ENCODE measurements at regions not wholly inside any gene's neighbourhood (a gene's known extent, or its start where the extent isn't known, plus 50 kb on each side); places are given as distances from the start of the nearest gene placed in this dataset.

DNA sequence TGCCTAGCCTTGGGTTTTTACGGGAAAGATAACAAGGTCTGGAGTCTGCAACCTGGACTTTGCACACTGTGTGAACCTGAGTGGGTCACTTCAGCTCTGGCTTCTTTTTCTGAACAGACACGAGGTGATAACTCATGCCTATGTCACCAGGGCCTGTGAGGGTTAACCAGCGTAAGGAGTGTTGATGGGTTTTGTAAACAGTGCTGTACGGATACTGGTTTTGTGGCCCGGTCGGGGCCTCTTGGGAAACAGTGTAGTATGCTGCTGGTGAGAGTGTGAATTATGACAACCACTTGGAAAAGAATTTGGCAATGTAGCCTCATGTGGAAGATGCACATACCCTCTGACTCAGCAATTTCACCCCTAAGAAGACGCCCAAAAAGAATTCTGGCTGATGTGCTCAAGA lies 266.8 kb downstream of the MN1 start:
- no peak for DNase-seq (ENCODE audit: low read depth)

DNA sequence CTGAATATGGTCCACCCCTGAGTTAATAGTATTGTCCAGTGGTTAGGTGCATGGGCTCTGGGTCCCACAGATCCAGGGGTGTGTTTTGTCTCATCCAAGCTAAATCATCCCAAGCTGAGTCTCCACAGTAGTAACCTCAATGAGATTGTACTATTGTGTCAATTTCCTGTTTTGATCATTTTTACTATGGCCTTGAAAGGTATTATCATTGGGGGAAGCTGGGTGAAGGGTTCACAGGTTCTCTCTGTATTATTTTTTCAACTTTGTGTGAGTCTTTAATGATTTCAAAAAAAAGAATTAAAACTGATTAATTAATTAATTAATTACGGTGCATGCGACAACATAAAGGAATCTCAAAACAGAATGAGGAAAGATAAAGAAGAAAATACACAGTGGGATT lies 266.1 kb downstream of the MN1 start:
- DNase-seq (ENCODE audit: low read depth) = no peak

DNA sequence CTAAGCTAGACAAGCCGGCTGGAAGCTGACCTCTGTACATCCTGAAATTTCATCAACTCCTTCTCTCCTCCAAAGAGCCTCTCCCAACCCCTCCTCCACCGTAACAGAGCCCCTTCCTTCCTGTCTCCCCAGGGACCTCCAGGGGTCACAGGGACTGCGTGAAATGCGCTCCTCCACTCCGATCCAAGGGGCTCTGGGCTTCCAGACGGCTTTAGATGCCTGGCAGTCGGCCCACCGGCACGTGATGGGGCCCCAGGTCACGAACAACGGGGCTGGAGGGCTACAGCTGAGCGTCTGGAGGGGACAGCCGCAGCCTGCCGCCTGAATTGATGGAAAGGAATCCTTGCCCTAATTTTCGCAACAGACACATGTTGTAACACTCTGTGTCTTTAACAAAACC lies 264.1 kb downstream of the MN1 start:
- no peak for DNase-seq (ENCODE audit: low read depth)

DNA sequence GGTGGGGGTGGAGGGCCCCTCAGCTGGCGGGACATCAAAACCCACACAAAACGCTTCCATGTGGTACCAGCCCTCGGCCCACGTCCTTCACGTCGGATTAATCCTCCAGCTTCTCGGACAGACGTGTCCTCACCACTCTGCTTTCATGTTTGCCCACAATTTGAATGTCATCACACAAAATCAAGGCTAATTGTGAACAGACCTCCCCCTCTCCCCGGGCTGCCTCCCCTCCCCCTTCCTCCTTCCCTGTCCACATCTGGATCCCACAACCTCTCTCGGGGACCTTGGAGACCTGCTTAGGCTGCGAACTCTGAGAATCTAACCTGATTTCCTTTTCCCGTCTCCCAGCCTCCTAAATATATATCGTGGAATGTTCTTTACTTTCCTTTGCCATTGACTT lies 262.9 kb downstream of the MN1 start:
- DNase-seq (ENCODE audit: low read depth) = no peak

DNA sequence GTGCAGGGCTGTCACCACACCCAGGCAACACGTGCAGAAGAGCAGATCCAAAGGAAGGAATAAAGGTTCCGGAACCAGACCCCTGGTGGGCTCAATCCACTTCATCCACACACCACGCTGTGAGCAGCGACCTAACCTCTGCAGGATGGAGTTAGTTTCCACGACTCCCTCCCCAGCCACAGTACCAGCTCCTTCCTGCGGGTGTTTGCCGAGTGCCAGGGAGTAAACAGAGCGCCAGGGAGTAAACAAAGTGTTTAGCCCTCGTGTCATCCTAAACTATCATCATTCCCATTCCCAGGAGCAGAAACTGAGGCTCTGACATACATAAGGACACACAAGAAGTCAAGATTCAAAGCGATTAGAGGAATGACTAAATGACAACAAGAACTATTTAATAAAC lies 261.3 kb downstream of the MN1 start:
- DNase-seq (ENCODE audit: low read depth) = no peak

DNA sequence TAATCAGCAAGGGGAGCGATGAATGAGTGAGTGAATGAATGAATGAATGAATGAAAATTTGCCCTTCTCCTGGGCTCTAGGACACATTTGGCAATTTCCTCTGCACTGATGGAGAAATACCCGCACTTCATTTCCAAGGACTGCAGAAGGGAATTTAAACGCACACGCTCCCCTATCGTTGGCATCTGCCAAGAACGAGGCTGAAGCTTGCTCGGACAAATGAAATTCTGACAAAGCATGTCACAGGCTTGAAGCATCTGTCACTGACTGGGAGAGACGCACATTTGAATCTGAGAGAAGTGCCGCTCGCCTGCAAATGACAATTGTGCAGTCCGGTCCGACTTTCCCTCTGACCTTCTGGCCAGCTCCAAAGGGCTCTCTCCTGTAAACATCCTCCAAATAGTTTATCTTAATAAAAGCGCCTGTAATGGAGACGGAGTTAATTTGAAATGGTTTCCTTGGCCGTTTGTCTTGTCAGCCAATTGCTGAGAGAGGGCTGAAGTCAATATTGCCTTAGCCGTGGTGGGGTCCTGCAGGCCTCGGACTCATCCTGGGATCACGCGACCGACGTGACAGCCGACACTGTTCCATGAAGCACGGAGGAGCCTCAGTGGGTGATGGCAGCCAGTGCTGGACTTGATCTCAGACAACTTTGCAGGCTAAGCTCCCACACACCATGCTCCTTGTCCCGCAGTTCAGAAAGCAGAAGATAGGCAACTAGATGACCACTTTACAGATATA lies 260.7 kb downstream of the MN1 start:
- no peak for DNase-seq (ENCODE audit: low read depth)

DNA sequence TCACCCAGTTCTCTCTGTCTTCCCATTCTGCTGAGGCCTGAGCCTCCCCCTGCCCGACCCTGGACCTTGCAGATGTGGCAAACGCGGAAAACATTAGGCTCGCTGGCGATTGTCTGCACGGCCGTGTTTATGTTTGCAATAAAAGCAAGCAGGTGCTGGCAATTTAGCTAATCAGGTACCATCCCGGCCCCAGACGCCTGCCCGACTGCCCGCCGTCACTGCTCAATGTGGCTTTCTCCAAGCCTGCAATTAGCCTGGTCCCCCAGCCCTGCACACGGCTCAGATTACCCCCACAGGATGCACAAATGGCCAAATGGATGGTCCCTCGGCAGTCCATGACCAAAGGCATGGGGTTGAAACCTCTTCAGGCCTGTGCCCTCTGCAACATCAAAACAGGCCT lies 259.7 kb downstream of the MN1 start:
- no peak for DNase-seq (ENCODE audit: low read depth)

DNA sequence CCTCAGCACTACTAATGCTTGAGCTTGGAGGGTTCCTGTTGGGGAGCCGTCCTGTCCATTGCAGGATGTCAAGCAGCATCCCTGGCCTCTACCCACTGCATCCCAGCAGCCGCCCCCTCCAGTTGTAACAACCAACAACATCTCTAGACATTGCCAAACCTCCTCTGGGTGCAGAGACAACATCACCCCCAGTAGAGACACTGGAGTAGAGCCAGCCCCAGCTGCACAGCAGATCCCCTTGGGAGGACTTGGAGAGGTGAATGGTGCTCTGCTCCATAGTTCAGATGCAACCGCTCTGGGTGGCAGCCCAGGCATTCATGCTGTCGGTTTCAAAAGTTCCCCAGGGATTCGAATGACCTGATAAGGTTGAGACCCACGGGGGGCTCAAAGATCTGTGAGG lies 259.0 kb downstream of the MN1 start:
- no peak for DNase-seq (ENCODE audit: low read depth)

DNA sequence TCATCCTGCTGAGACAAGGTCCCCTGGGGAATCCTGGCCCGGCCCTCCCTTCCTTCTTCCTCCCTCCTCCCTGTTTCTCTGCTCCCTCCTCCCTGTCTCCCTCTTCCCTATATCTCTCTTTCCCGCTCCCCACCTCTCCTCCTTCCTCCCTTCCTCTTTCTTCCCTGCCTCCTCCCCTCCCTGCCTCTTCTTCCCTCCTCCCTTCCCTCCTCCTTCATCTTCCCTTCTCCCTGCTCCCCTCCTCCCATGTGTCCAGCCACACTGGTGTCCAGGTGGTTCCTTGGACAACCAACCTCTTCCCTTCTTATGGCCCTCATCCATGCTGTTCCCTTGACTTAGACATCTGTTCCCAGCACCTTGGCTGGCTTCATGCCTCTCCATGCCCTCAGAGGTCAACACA lies 258.1 kb downstream of the MN1 start:
- DNase-seq (ENCODE audit: low read depth) = no peak

DNA sequence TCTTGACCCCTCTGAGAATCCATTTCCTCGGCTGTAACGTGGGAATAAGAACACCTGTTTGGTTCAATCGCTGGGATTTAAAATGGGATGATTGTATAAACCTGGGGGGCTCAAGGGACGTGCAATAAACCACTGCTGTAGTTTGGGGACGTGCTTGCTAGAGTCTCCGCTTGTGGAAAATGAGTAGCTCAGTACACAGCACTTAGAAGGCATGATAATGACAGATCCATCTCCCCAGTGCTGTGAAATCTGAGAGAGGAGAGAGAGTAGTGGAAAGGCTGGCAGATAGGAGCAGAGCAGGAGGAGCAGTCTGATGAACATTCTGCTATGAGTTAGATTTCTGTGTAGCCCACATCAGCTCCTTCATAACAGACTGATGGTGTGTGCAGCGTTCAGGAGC lies 256.5 kb downstream of the MN1 start:
- no peak for DNase-seq (ENCODE audit: low read depth)

DNA sequence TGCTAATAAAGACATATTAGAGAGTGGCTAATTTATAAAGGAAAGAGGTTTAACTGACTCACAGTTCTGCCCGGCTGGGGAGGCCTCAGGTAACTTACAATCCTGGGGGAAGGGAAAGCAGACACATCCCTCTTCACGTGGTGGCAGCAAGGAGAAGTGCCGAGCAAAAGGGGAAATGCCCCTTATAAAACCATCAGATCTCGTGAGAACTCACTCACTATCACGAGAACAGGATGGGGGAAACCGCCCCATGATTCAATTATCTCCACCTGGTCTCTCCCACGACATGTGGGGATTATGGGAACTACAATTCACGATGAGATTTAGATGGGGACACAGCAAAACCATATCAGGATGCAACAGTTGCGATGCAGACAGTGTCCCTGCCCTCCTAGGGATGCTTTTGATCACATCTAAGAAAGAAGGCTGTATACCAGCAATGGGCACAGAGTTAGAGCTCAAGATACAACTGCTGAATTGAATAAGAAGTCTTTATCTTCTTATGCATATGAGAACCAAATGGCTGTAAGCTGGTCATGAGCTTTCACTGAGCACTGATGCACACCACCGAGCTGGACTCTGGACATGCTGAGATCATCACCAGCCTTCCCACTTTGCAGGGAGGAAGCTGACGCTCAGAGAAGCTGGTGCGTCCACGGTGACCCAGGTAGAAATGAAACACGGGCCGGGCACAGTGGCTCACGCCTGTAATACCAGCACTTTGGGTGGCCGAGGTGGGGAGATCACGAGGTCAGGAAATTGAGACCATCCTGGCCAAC lies 255.2 kb downstream of the MN1 start:
- no peak for DNase-seq (ENCODE audit: low read depth)

DNA sequence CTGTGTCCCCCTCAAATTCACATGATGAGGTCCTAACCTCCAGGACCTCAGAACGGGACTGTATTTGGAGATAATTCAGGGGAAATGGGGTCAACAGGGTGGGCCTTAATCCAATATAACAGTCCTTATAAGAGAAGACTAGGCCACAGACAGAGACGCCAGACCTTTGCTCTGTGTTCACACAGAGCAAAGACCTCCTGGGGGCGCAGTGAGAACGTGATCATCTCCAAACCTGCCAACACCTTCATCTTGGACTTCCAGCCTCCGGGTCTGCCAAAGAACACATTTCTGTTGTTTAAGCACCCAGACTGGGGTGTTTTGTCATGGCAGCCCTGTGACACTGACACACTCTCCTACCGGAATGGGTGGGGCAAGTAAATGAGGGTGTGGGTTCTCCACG lies 250.2 kb downstream of the MN1 start:
- DNase-seq (ENCODE audit: low read depth) = no peak

DNA sequence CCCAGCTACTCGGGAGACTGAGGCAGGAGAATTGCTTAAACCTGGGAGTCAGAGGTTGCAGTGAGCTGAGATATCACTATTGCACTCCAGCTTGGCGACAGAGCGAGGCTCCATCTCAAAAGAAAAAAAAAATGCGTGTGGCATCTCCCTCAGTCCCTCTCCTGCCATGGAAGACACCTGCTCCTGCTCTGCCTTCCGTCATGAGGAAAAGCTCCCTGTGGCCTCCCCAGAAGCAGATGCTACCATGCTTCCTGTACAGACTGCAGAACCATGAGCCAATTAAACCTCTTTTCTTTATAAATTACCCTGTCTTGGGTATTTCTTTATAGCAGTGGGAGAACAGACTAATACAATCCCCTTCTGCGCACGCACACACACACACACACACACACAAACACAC lies 249.4 kb downstream of the MN1 start:
- DNase-seq (ENCODE audit: low read depth) = no peak

DNA sequence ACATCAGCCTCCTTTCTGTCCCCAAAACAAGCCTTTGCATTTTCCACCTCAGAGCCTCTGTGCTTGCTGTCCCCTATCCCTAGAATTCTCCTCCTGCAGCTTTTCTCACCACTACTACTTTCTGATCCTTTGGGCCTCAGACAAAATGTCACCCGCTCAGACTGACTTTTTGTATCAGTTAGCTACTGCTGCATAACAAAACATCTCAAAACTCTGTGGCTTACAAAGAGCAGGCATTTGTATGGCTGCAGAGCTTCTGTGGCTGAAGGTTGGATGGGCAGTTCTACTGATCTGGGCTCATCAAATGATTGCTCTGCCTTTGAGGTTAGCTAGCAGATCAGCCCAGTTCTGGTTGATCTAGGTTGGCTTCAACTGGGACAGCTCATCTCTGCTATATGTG lies 248.7 kb downstream of the MN1 start:
- DNase-seq (ENCODE audit: low read depth) = no peak

DNA sequence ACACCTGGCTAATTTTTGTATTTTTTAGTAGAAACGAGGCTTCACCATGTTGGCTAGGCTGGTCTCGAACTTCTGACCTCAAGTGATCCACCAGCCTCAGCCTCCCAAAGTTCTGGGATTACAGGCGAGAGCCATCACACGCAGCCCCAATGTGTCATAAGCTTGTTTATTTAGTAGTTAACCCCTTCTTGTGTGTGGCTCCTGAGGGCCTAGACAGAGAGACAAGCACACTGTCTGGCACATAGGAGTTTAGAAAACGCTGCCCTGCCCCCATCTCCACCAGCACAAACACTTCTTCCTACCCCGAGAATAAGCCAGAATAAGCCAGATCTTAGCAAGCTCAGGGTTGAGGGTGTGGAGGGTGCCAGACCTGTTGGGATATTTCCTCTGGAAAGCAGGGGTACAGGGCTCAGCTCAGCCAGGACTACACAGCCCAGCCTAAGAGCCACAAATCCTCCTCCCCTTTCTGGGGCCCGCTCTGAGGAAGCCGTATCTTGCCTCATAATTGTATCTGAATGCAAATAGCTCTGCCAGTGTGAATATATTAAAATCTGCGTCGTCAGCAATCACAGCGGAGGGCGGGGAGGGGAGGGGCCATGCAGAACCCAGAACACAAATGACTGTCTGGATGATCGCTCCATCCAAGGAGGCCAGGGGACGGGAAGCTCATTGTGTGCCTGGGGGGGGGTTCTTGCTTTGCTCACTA lies 247.3 kb downstream of the MN1 start:
- no peak for DNase-seq (ENCODE audit: low read depth)

DNA sequence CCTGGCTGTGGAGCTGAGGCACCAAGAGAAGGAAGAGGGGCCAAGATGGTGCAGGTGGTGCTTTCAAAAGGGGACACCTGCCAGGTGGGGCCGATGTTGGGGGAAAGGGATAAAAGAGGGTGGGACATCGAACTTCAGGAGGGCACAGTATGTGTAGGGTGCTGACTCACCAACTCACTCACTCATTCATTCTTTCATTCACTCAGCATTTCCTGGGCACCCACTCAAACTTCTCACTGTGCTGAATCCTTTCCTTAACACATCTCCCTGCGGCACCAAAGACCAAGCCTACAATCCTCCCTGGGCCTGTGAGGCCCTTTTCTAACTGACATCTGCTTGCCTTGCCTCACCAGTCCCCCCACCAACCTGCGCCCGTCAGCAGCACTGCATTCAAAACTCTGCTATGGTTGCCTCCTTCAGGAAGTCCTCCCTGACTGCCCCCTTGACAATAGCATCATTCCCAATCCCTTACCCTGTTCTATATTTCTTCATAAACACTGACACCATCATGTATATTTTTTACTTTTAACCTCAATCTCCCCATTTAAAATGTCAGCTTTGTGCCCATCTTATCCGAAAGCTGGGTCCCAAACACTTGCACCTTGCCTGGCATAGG lies 246.6 kb downstream of the MN1 start:
- no peak for DNase-seq (ENCODE audit: low read depth)

DNA sequence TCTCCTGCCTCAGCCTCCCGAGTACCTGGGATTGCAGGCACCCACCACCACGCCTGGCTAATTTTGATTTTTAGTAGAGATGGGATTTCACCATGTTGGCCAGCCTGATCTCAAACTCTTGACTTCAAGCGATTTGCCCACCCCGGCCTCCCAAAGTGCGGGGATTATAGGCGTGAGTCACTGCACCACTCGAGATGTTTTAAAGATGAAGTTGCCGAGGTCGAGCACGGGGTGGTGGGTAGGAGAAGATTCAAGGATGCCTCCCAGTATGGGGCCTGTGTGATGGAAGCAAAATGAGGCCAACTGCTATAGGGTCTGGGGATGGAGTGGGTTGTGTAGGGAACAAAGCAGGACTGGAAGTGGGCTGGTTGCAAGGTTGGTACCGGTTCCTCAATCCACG lies 245.2 kb downstream of the MN1 start:
- no peak for DNase-seq (ENCODE audit: low read depth)

DNA sequence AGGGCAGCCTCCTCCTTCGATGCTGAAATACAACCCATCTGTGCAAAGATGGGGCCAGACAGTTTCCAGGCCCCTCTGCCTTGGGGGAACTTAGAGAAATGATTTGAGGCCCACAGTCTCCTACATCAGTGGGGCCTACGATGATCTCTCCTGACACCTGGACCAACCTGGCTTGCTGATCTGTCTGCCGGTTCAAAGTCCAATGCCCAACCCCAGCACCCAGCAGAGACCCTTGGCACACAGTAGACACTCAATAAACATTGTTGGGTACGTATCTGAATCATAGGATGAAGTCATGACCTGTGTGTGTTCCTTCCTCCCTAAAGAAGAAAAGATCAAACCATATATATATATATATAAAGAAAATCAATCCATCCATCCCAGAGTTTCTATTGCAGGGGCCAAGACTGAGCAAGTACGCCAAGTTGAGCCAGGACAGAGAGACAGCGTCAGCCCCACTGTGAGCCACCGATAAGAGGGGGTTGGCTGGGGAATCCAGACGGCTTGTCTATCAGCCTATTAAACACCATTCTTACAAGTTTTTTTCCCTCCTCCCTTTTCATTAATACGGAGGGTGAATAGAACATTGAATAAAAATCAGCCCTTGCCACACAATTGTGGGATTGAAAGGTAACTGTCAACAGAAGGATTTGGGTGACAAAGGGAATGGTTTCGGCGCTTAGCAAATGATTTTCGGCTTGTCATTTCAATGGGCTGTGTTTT lies 244.1 kb downstream of the MN1 start:
- DNase-seq (ENCODE audit: low read depth) = no peak

DNA sequence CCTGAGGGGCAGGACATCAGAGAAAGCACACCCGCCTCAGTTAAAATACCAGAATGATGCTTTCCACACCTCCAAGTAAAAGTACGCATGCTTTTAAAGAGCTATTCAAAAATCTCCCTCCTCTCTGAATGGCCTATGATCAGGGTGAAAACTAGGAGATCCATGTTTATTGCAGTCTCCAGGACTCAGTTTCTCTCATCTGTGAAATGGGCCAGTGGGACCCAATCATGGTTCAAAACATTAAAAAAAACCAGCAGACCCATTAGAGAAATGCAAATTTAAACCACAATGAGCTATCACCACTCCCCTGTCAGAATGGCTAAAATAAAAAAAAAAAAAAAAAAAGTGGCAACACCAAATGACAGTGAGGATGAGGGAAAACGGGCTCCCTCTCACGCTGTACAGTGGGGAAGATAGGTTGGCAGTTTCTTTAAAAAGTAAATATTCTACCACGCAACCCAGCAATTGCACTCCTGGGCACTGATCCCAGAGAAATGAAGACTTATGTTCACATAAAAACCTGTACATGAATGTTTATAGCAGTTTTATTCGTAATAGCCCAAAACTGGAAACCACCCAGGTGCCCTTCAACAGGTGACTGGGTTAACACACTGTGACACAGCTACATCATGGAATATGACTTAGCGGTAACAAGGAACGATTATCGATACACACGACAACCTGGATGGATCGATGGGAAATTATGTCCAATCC lies 242.7 kb downstream of the MN1 start:
- no peak for DNase-seq (ENCODE audit: low read depth)

DNA sequence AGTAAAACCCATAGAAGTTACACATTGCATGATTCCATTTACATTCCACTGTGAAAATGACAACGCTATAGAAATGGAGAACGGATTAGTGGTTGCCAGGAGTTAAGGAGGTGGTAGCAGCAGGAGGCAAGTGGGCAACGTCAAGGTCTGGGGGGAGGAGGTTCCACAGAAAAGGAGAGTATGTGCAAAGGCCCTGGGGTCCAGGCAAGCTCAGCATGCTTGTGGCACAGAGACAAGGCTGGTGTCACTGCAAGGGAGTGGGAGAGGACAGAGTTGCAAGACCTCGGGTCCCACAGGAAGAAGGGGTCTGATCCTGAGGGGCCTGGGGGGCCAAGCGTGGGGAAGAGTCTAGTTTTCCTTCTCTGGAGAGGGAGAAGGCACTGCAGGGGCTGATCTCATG lies 240.8 kb downstream of the MN1 start:
- DNase-seq (ENCODE audit: low read depth) = no peak

DNA sequence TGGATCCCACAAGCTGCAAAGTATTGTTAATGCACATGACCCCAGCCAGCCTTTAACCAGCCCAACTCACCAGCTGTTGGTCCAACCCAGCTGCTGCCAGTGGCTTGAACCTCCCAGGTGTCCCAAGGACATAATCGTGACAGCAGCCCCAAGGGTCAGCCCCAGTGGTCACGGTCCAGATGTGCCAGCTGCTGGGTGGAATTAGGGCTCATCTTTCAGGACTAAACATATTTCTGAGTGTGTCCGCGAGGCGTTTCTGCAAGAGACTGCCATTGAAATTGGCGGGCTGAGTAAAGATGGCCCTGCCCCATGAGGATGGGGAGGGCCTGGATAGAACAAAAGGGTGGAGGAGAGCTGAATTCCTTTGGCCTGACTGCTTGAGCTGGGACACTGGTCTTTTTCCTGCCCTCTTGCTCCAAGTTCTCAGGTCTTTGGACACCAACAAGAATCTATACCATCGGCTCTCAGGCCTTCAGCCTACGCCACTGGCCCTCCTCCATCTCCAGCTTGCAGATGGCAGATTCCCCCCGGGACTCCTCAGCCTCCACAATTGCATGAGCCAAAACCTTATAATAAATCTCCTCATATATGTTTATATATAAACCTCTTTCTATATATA lies 240.2 kb downstream of the MN1 start:
- no peak for DNase-seq (ENCODE audit: low read depth)

All from stimulated activated CD8-positive, alpha-beta memory T cell treated with anti-CD3 and anti-CD28 coated beads, Interleukin-12 subunit alpha, Interleukin-12 subunit beta, amount 100 ng/mL, for 1 hour (primary cell).